HS-5 (cell line): ENCODE measurements at regions not wholly inside any gene's neighbourhood (a gene's known extent, or its start where the extent isn't known, plus 50 kb on each side); places are given as distances from the start of the nearest gene placed in this dataset.

Experiments used
- DNase-seq: peaks from one replicate; pipeline ENCODE4 v3.0.0-alpha.2; 2012; ENCODE audit warnings: low read depth

DNA sequence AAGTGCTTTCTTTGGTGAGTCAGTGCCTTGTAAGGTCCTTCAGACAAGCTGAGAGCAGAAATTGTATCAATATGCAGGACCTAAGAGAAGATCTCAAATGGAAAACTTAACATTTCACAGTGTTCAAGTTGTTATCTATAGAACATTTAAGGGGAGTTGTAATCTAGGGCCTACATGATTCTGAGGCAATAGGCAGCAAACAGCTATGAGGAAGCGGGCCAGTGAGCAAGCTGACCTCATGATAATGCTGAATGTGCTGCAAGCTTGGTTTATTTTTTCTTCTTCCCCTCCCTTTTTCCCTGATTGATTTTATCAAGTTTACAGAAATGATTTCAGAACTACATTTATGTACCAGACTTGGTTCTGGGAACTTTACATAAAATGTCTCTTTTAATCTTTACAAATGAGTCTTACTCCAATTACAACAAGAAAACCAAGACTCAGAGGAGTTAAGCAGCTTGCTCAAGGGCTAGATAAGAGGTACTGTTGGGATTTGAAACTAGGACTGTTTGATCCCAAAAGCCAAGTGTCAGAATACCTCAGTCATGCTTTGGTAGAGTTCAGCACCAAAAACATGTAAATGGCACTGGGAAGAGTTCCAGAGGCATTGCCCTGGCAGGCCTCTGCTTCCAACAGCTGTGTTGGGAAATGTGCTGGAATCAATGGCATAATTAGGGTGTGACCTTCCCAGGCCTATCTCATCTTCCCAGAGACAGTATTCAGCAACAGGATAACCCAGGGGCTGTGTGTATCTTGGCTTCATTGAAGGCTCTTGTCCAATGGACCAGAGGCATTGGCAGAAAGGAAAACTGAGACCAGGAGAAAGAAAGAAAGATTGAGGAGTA lies 130.1 kb downstream of the LRRC70 start:
- DNase-seq, result no peak

DNA sequence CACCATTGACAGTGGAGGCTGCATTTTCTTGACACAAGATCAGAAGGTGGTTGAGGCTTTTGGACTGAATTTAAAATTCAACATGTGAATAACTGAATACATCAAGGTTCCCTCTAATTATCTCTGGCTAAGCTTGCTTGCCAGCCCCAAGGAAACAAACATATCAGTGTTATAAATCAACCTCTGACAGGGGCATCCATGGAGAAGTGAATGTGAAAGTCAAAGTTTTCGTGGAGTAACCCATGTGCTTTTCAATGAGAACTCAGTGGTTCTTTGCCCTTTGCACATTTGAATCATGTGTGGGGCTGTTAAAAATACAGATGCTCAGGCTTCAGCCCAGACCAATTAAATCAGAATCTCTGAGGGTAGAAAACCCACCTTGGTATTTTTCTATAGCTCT lies 128.9 kb downstream of the LRRC70 start:
- no peak for DNase-seq

DNA sequence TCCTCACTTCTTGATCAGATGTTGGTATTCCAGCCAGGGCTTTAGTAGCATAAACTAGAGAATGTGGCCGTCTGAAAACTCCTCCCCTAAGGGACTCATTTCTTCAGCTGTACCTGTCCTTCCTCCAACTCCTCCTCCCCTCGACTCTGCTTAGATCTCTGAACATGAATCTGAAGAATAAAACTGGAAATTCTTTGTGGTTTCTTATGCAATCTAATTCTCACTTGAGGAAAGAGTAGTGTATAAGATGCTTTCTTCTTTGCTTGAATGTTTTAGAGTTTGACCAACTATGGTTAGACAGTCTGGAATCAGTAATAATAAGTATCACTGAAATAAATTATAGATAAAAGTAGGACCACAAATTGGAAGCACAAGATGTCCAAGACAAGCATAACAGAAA lies 128.5 kb downstream of the LRRC70 start:
- DNase-seq, result no peak

DNA sequence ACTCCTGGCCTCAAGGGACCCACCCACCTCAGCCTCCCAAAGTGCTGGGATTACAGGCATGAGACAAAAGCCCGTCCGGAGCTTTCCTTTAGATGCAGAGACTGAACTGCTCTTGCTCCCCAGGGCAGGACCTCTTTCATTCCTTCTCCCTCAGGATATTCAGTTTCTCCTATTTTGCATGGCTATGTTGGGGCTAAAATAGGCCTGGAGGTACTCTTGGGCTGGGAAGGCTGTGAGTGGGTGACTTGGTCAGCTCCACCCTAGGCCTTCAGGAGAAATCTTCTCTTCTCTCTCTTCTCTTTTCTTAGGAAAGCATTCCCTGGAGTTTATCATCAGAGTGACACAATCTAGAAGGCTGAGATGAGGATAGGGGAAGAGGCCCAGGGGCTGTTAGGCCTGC lies 126.4 kb downstream of the LRRC70 start:
- DNase-seq, result no peak

DNA sequence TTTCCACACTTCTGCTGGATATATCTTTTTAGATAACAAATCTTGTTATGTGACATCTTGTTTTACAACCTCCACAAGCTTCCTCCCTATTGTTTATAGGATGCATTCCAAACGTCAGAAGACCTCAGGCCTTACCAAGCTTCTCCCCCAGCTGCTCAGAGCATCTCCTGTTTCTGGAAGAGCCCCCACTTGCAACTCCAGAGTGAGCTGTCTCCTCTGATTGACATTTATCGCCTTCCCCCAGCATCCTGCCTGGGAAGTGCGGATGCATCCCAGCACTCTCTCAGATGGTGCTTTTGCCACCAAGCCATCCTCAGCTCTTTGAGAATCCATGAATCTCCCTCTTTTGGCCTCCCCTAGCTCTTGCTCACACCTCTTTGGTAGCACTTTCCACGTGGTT lies 123.5 kb downstream of the LRRC70 start:
- no peak for DNase-seq

DNA sequence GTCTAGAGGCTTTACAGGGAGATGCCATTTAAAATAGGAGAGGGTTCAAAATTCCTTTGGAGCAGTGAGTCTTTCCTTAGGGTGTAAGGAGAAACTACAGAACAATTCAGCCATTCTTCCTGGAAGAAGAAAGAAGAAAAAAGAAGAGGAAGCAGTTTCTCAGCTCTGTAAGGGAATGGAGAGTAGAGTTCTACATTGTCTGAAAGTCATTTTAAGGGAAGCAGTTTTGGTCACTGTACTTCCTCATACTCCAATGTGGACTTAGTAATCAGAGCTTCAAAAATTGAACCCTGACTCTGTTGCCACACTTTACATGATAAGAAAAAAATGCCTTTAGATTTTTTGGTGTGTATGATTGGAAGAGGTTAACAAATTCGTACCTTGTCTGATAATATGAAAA lies 122.4 kb downstream of the LRRC70 start:
- DNase-seq, result no peak

DNA sequence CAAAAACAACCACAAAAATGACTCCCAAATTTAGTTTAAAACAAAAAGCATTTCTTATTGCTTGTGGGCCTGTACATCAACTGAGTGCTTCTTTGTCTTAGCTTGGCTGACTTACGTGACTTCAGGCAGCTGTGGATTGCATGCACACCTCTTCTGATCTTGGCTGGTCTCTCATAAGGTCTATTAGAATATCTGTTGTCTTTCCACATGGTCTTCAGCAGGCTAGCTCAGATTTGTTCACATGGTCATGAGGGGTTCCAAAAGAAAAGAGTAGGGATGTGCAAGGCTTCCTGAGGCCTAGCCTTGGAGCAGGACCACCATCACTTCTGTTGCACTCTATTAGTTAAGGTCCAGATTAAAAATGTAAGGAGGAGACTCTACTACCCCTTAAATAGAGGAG lies 120.1 kb downstream of the LRRC70 start:
- DNase-seq, result no peak

DNA sequence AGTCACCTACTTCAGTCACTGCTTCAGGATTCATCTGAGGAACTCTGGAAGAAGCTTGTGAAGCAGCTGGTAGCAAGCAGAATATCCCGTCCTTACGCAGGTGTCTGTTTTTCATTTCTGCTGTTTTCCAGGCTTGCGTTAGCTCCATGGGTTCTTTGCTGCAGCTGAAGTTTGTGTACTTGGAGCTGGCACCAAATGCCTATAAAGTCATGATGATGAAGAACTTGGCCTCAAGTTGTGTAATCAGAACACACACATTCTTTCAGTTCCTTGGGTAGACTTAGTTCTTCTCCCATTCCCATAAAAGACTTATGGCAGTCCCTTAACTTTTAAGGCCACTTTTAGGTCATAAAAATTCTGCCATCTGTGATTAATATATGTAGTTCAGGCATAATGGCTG lies 116.7 kb downstream of the LRRC70 start:
- no peak for DNase-seq

DNA sequence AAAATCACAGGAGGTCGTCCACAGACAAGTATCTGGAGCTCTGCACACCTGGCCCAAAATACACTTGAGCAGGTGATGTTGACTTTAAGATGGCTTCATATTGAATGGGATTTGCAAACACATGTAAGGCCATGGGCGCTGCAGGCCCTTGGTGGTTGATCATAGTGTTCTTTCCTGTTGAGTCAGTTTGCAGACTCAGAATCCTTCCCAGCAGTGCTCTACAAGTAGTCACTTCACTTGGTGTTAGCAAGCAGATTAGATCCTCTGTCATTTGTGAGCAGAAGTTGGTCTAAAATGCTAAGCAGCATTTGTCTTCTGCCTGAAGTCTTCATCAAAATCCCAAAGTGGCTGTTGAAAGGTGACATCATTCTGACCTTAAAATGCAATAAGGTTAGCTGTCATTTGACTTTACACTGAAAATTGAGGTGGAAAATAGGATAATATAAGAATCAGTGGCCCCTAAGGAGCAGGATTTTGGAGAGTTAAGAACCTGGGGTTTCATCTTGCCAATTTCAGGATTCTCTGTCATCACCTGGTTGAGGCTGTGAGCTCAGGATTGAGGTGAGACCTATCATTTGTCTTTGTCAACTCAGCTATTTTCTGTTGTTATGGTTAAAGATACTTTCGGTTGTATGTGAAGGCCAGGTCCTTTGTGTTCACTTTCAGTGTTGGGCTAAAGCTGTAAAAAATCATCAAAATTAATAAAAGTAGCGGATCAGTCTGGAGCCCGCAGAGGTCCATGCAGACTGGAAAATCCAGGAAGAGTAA lies 114.5 kb downstream of the LRRC70 start:
- no peak for DNase-seq

DNA sequence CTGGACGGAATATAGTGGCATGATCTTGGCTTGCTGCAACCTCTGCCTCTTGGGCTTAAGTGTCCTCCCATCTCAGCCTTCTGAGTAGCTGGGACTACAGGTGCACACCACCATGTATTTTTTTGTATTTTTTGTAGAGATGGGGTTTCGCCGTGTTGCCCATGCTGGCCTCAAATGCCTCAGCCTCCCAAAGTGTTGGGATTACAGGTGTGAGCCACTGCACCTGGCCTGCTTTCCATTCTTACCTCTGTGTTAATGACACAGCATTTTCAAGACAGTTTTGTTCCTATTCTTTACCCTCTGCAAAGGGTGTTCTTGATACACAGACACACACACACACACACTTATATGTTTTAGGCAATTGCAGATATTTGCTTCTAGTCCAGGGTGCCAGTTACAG lies 113.3 kb downstream of the LRRC70 start:
- no peak for DNase-seq

DNA sequence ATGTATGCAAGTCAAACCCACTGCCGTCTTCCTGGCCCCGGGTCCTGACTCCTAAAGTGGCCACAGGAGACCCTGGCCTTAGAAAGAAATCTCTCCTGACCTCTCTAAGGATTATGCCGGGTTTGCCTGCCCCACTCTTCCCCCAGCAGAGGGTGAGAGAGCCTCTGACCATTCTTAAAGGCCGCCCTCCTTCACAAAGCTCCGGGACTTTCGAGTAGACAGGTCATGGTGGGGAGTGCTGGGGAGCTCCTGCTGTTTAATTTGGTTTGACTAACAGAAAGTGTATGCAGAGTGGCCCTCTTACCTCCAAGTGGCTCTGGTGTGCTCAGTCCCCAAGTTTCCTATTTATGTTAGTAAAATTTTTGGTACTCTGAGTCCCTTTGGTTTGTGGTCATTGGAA lies 111.8 kb downstream of the LRRC70 start:
- DNase-seq, result no peak

DNA sequence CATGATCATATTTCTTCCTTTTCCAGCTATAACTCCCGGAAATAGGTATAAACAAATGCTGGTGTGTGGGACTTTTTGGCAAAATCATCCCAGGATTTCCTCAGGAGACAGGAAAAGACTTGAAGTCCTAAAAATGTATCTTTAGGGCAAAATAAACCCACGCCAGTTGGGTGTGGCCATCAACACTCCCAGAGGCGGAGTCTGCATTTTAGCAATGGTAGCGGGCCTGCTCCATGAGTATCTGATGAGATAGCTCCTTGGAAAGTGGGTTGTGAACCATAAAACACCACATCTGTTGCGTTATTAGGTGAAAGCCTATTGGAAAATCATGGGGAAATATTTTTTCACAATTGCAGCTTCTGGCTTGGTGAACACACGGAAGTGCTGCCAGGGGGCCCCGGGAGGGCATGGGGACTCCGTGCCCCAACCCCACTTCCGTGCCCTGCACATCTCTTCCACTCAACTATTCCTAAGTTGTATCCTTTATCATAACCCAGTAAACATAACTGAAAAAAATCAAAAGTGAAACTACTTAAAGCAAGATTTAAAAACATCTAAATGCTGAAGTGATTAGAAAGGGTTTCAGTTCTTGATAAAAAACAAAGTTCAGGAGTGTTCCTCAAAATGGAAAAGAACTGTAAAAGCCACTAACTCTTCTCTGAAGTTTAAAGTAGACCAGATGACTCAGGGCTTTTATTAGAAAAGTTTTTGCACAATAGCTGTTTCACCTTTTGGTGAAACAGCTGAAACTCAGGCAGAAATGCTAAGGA lies 111.2 kb downstream of the LRRC70 start:
- DNase-seq, result no peak

DNA sequence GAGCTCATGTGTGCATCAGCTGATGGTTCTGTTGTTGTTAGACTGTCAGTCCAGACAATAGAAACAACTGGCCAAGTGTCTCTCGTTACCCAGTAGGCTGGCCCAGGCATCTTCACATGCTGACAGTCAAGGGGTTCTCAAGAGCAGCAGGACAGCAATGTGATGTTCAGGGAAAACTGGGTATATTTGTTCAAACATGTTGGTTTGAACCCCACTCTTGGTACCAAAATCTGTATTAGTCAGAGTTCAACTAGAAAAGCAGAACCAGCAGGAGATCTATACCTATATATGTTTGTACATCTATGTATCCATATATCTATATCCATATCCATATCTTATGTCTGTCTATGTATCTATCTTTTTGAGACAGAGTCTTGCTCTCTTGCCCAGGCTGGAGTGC lies 108.1 kb downstream of the LRRC70 start:
- DNase-seq, result no peak

DNA sequence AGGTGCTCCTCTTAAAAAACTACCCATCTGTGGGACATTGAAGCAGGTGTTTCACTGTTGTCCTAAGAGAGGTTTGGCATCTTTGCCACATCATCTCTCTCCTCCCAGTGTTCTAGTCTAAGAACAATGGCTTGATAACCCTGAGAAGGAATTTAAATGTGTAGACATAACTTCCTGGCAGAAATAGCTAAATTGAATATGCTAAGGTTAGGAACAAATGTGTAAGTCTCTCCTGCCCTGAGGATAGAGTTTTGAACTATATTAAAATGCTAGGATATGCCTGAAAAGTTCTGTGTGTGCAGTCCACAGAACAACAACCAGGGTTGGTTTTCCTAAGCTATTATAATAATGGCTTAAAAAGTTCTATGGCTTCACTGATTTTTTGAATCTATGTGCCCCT lies 106.6 kb downstream of the LRRC70 start:
- DNase-seq, result no peak

DNA sequence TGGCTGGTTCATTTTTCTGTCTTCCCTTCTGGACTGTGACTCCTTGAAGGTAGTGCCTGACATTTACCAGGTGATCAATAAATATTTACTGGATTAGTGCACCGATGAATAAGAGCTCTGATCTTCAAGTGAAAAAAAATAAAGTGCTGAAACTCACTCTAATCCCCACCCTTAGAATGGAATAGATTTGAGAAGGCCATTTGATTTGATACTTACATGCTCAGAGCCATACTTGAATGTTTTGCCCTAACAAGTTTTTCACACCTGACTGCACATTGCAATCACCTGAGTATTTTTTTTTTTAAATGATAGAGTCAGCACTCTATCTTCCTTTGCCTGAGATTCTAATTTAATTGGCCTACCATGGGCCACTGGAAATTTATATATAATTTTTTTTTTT lies 105.7 kb downstream of the LRRC70 start:
- DNase-seq, result no peak

DNA sequence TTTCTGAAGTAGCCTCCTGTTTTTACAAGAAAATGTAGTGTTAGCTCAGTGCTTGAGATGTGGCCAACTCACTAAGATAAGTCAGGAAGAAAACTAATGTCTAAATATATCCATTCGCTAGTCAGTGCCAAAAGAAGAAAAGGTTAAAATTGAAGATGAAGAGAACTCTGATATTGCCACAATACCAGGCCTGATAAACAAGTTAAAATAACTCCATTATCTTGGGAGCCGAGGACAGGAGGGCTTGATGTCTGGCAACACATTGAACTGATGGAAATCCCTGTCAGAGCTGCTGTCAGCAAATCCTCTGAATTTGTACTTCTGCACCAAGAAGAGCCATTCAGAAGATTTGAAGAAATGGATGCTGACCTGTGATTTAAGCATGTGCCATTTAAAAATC lies 103.4 kb downstream of the LRRC70 start:
- DNase-seq, result no peak

DNA sequence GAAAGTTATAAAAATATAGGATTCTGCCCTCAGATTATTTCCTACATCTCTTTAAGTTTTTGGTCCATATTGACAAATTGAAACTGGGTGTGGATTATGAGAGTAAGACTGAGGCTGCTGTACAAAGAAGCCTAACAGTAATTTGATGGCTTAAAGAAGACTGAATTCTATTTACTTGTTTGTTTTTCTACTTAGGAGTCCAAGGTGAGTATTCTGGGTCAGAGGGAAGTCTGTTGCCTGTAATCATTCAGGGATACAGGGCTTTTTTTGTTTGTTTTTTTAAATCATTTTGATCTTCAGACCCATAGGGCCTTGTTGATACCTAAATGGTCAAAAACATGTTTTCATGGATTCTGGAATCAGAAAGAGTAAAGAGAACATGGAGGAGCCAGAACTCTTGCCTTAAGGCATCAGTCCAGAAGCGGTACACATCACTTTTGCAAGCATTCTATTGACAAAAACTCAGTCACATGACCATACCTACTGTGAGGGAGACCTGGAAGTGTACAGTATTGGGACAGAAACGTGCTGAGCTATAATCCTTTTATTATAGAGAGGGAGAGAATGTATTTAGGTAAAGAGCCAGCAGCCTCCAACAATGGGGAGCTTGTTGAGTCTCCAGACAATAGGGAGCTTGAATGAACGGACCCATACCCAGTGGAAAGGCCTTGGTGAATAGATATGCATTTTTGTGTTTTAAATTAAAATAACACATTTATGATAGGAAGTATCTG lies 102.7 kb downstream of the LRRC70 start:
- DNase-seq, result no peak

DNA sequence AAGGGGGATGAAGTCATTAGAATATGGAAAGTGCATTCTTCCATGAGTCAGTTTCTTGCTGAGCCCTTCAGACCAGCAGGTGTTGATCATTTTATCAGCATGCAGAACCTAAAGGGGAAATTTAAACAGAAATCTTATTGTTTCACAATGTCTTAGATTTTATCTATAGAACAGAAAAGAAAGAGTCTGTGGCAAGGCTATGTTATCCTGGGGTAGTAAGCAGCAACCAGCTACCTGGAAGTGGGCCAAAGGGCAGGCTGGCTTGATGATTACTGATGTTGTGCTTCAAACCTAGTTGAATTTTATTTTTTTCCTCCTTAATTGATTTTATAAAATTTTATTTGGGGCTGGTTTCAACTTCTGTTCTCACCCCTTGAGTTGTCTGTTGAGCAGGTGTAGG lies 101.5 kb downstream of the LRRC70 start:
- no peak for DNase-seq
